K562 (cell line): ENCODE measurements at regions not wholly inside any gene's neighbourhood (a gene's known extent, or its start where the extent isn't known, plus 50 kb on each side); places are given as distances from the start of the nearest gene placed in this dataset.

Source experiments
- ATAC-seq: fragments of 200-7000 bp; cut with Tn5 transposase; 3 replicates; pipeline ENCODE4 v1.9.1; 2020; ENCODE audit warnings: moderate library complexity
- BruUV-seq: library from RNA; stranded (reverse); fragments of 400-500 nt; replicated peaks from 2 replicates; lab custom pipeline; 2021; lab: Mats Ljungman, UMichigan
- CTCF ChIA-PET: fragments of 300-600 bp; formaldehyde crosslinking; extraction: SDS; loops from one replicate; lab custom pipeline; 2021; ENCODE audit warnings: low intra/inter-chr PET ratio; lab: Yijun Ruan, JAX
- POLR2A ChIA-PET: fragments of 300-600, 350-650 bp; sonication (Branson Sonifier 250); formaldehyde crosslinking; extraction: SDS; loops from one replicate; lab custom pipeline; 2021; ENCODE audit warnings: antibody characterized with exemption, inconsistent platforms; lab: Yijun Ruan, JAX
- DNase-seq, 4 experiments: peaks; one replicate each; pipeline versions ENCODE4 v3.0.0 to v3.0.0-alpha.2; 2011 to 2018; ENCODE audit warnings: low spot score in 3 of 4, mixed read lengths in 3 of 4; ENCODE audit errors: extremely low read depth in 1 of 4
- FAIRE-seq: peaks from 2 replicates; lab custom pipeline; 2011; peaks lifted over from hg19 to GRCh38; lab: Jason Lieb, UNC
- H2AFZ ChIP-seq: 2 replicates; pipeline ENCODE4 v1.6.0; 2011; ENCODE audit warnings: low read depth, low read length, control low read depth, inconsistent platforms
- H3K27ac ChIP-seq: fragments of 200-600 bp; 3 replicates; pipeline ENCODE4 v1.8.0; 2011; ENCODE audit warnings: low read depth, mild to moderate bottlenecking, control low read depth, inconsistent platforms, low read length, moderate library complexity, mixed read lengths; ENCODE audit errors: extremely low read depth
- H3K27me3 ChIP-seq, 2 experiments: fragments of 300-600 bp in 1 of 2; 2 replicates in 1 of 2; 3 replicates in 1 of 2; pipeline versions ENCODE4 v1.6.0 to v1.8.0; 2011; ENCODE audit warnings: inconsistent platforms in 2 of 2, low read length in 2 of 2, mild to moderate bottlenecking in 1 of 2, mixed read lengths in 1 of 2, moderate library complexity in 1 of 2; ENCODE audit not compliant: control insufficient read depth in 2 of 2, insufficient read depth in 2 of 2
- H3K36me3 ChIP-seq: fragments of 300-600 bp; 3 replicates; pipeline ENCODE4 v1.8.0; 2011; ENCODE audit warnings: mild to moderate bottlenecking, low read length, inconsistent platforms; ENCODE audit not compliant: control insufficient read depth, insufficient read depth
- H3K4me1 ChIP-seq, 2 experiments: fragments of 200-600 bp in 1 of 2; replicated peaks in 1 of 2; 2 replicates in 1 of 2; 3 replicates in 1 of 2; pipeline versions ENCODE4 v1.5.1 to v1.8.0; 2011; ENCODE audit warnings: inconsistent platforms in 2 of 2, low read length in 2 of 2, mild to moderate bottlenecking in 1 of 2, mixed read lengths in 1 of 2, moderate library complexity in 1 of 2; ENCODE audit not compliant: control insufficient read depth in 2 of 2, insufficient read depth in 2 of 2
- H3K4me2 ChIP-seq: 2 replicates; pipeline ENCODE4 v1.6.1; 2011; ENCODE audit warnings: low read length, control low read depth, inconsistent platforms, mixed read lengths; ENCODE audit not compliant: insufficient read depth
- H3K4me3 ChIP-seq: fragments of 200-600 bp; sonication (generic), shearing (Covaris generic); 2 replicates; pipeline ENCODE4 v1.5.1; 2016; ENCODE audit warnings: control low read depth, inconsistent platforms
- H3K79me2 ChIP-seq: fragments of 200-600 bp; 3 replicates; pipeline ENCODE4 v1.8.0; 2011; ENCODE audit warnings: low read length, inconsistent platforms; ENCODE audit not compliant: control insufficient read depth, insufficient read depth
- H3K9ac ChIP-seq, 2 experiments: 2 replicates each; pipeline versions ENCODE4 v1.6.0 to v1.6.1; 2011; ENCODE audit warnings: low read depth in 2 of 2, low read length in 2 of 2, control low read depth in 1 of 2, inconsistent platforms in 1 of 2, mild to moderate bottlenecking in 1 of 2, mixed read lengths in 1 of 2; ENCODE audit not compliant: insufficient read depth in 1 of 2
- H3K9me1 ChIP-seq: one replicate; pipeline ENCODE4 v1.6.0; 2011; ENCODE audit warnings: inconsistent platforms, mild to moderate bottlenecking, low read length, moderate library complexity; ENCODE audit not compliant: control insufficient read depth, insufficient read depth
- H3K9me3 ChIP-seq: replicated peaks from 2 replicates; pipeline ENCODE4 v1.5.1; 2011; ENCODE audit warnings: low read depth, low read length, inconsistent platforms; ENCODE audit not compliant: control insufficient read depth, insufficient read depth
- H4K20me1 ChIP-seq: replicated peaks from 2 replicates; pipeline ENCODE4 v1.6.1; 2011; ENCODE audit warnings: low read length, inconsistent platforms, mixed read lengths; ENCODE audit not compliant: control insufficient read depth, insufficient read depth
- BRD9 ChIP-seq: fragments of 450-650 bp; IDR thresholded peaks from 2 replicates; pipeline ENCODE4 v1.6.1; 2018; ENCODE audit warnings: low read depth; ENCODE audit not compliant: partially characterized antibody
- C11orf30 ChIP-seq: fragments of 450-650 bp; IDR thresholded peaks from 2 replicates; pipeline ENCODE4 v1.6.1; 2016; ENCODE audit warnings: low read depth, mild to moderate bottlenecking
- CHCHD3 ChIP-seq: fragments of 250-450 bp; sonication (Bioruptor Pico); IDR thresholded peaks from 2 replicates; pipeline ENCODE4 v2.1.2; 2022; ENCODE audit warnings: mild to moderate bottlenecking
- EP400 ChIP-seq: fragments of 450-650 bp; IDR thresholded peaks from 2 replicates; pipeline ENCODE4 v1.6.1; 2017; ENCODE audit warnings: antibody characterized with exemption, mild to moderate bottlenecking, moderate library complexity
- NFIC ChIP-seq: fragments of 450-650 bp; IDR thresholded peaks from 2 replicates; pipeline ENCODE4 v1.6.1; 2017; ENCODE audit warnings: mild to moderate bottlenecking, inconsistent platforms
- PHTF2 ChIP-seq: fragments of 250-450 bp; sonication (Bioruptor Pico); IDR thresholded peaks from 2 replicates; pipeline ENCODE4 v1.5.0; 2021; ENCODE audit warnings: mild to moderate bottlenecking
- THRA ChIP-seq: fragments of 450-650 bp; IDR thresholded peaks from 2 replicates; pipeline ENCODE4 v1.6.1; 2017; ENCODE audit warnings: mild to moderate bottlenecking, moderate library complexity
- YBX1 ChIP-seq: fragments of 450-650 bp; IDR thresholded peaks from 2 replicates; pipeline ENCODE4 v1.7.1; 2016; ENCODE audit warnings: mild to moderate bottlenecking
- YY1 ChIP-seq, 3 experiments: IDR thresholded peaks; 2 replicates each; pipeline ENCODE4 v1.6.1; 2011; ENCODE audit warnings: low read length in 2 of 3, mild to moderate bottlenecking in 2 of 3, moderate library complexity in 2 of 3, borderline replicate concordance in 1 of 3, control low read depth in 1 of 3, low read depth in 1 of 3; ENCODE audit not compliant: insufficient read depth in 3 of 3, insufficient replicate concordance in 2 of 3, control insufficient read depth in 1 of 3, insufficient read length in 1 of 3; ENCODE audit errors: extremely low read depth in 1 of 3
- ZNF121 ChIP-seq: sonication (generic); formaldehyde crosslinking; conservative IDR thresholded peaks from 2 replicates; pipeline ENCODE4 v1.8.0; 2022; ENCODE audit warnings: missing genetic modification reagents
- ZNF436 ChIP-seq: fragments of 250-450, 450-650 bp; sonication (Bioruptor Pico); formaldehyde crosslinking; IDR thresholded peaks from 2 replicates; pipeline ENCODE4 v1.7.0; 2020; ENCODE audit warnings: mild to moderate bottlenecking
- ZNF778 ChIP-seq: fragments of 450-650 bp; formaldehyde crosslinking; IDR thresholded peaks from 2 replicates; pipeline ENCODE4 v1.4.0; 2020; ENCODE audit warnings: mild to moderate bottlenecking, moderate library complexity
- WGBS: fragments of 100-300 bp; shearing (Covaris generic); methylation state at CpG from one replicate; pipeline ENCODE4 v1.1.6; 2016; ENCODE audit warnings: low coverage, mixed read lengths; ENCODE audit not compliant: insufficient coverage; ENCODE audit errors: missing lambda C conversion rate; 5-methylcytosine and 5-hydroxymethylcytosine counted together
- in situ Hi-C: fragments of 300-500 bp; cut with MboI; formaldehyde crosslinking; loops from 4 replicates; pipeline ENCODE4 v1.15.0; 2018; ENCODE audit warnings: inconsistent platforms, mixed read lengths
- intact Hi-C: fragments of 100-400 bp; cut with micrococcal nuclease; formaldehyde crosslinking; loops from 2 replicates; pipeline ENCODE4 v1.14.2; 2022
- TF ChIP-seq, protein P1 (sequence below): fragments of 250-450 bp; sonication (Bioruptor Pico); IDR thresholded peaks from 2 replicates; pipeline ENCODE4 v1.8.0; 2022; ENCODE audit warnings: moderate library complexity, mild to moderate bottlenecking, inconsistent platforms
- TF ChIP-seq, protein P2 (sequence below): fragments of 250-450 bp; sonication (Bioruptor Pico); IDR thresholded peaks from 2 replicates; pipeline ENCODE4 v1.4.0; 2020; ENCODE audit warnings: mild to moderate bottlenecking

- H3K36me3 ChIP-seq, result no peaks in the 10 kb centered on the region
- no peaks in the 10 kb centered on the region for H3K27me3 ChIP-seq
- TF ChIP-seq CHCHD3 (no peak), C11orf30 (no peak)
- TF ChIP-seq, protein P1, sequence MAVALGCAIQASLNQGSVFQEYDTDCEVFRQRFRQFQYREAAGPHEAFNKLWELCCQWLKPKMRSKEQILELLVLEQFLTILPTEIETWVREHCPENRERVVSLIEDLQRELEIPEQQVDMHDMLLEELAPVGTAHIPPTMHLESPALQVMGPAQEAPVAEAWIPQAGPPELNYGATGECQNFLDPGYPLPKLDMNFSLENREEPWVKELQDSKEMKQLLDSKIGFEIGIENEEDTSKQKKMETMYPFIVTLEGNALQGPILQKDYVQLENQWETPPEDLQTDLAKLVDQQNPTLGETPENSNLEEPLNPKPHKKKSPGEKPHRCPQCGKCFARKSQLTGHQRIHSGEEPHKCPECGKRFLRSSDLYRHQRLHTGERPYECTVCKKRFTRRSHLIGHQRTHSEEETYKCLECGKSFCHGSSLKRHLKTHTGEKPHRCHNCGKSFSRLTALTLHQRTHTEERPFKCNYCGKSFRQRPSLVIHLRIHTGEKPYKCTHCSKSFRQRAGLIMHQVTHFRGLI (CRISPR knock-in tag), result no peak
- ChIA-PET POLR2A (no interaction called here), CTCF (no interaction called here)
- no peak overlapping the region for H3K27ac ChIP-seq
- H3K9ac ChIP-seq, result no peak overlapping the region
- DNase-seq (no peak), FAIRE-seq (no peak), ATAC-seq (no peak)
- H3K9me3 ChIP-seq, result no peaks in the 10 kb centered on the region
- no peaks in the 10 kb centered on the region for H3K4me1 ChIP-seq
- no peak overlapping the region for H3K4me3 ChIP-seq
- no peaks in the 10 kb centered on the region for H3K9me1 ChIP-seq
- intact Hi-C loops, result no loop called here
- no TSS peak for BruUV-seq
- H3K79me2 ChIP-seq, result no peaks in the 10 kb centered on the region
- H3K4me2 ChIP-seq, result no peak overlapping the region
- no peaks in the 10 kb centered on the region for H4K20me1 ChIP-seq
- H2AFZ ChIP-seq, result no peak overlapping the region
- in situ Hi-C loops, result no loop called here
Measured at GRCh38 chr21:17105932-17106331, 406.9 kb upstream of the CXADR start.

DNA sequence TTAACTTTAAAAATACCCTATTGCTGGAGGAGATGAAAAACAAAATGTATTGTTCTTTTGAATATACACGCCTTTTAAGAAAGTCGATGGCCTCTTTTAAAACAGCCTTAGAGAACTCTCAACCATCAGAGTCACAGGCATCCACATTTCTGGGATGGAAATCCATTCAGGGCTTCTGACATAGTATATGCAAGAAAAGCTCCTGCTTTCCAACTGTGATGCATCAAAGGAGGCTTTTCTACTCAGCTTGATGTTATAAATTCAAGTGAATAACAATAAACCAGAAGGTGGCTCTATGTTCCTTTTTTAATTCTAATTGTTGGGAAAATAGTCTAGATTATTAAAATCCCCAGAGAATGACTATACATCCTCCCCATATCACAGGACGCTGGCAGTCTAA lies 398.8 kb upstream of the CXADR start:
- Histone ChIP-seq H3K27ac (no peak overlapping the region), H3K4me3 (no peak overlapping the region), H2AFZ (no peak overlapping the region), H4K20me1 (no peaks in the 10 kb centered on the region), H3K4me1 (no peaks in the 10 kb centered on the region), H3K9me3 (no peaks in the 10 kb centered on the region), H3K79me2 (no peaks in the 10 kb centered on the region), H3K27me3 (no peaks in the 10 kb centered on the region), H3K4me2 (no peak overlapping the region), H3K36me3 (no peaks in the 10 kb centered on the region), H3K9ac (no peak overlapping the region), H3K9me1 (no peaks in the 10 kb centered on the region)
- in situ Hi-C loops, result no loop called here
- intact Hi-C loops, result no loop called here
- FAIRE-seq (no peak), DNase-seq (no peak), ATAC-seq (no peak)
- no TSS peak for BruUV-seq
- WGBS, result 0% methylated on average over 3 of the region's 3 CpGs
- POLR2A ChIA-PET, result no interaction called here
- CTCF ChIA-PET, result no interaction called here
- no peak for TF ChIP-seq BRD9
- TF ChIP-seq YBX1, result no peak
- TF ChIP-seq YY1 (IDR thresholded peaks at IDR 0.05; ENCODE audit: borderline replicate concordance in 1 of 3, control insufficient read depth in 1 of 3, extremely low read depth in 1 of 3, insufficient read depth in 3 of 3, insufficient read length in 1 of 3, insufficient replicate concordance in 2 of 3, low read depth in 1 of 3, low read length in 2 of 3), result no peak
- no peak for TF ChIP-seq PHTF2 (CRISPR knock-in tag)
- no peak for TF ChIP-seq EP400
- TF ChIP-seq ZNF121 (CRISPR knock-in tag), result no peak
- TF ChIP-seq THRA, result no peak
- no peak for TF ChIP-seq ZNF436
- TF ChIP-seq, protein P2, sequence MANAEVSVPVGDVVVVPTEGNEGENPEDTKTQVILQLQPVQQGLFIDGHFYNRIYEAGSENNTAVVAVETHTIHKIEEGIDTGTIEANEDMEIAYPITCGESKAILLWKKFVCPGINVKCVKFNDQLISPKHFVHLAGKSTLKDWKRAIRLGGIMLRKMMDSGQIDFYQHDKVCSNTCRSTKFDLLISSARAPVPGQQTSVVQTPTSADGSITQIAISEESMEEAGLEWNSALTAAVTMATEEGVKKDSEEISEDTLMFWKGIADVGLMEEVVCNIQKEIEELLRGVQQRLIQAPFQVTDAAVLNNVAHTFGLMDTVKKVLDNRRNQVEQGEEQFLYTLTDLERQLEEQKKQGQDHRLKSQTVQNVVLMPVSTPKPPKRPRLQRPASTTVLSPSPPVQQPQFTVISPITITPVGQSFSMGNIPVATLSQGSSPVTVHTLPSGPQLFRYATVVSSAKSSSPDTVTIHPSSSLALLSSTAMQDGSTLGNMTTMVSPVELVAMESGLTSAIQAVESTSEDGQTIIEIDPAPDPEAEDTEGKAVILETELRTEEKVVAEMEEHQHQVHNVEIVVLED (CRISPR knock-in tag), result no peak
- TF ChIP-seq NFIC, result no peak
- no peak for TF ChIP-seq ZNF778 (CRISPR knock-in tag)
